Nephron (organoid): ENCODE measurements at regions not wholly inside any gene's neighbourhood (a gene's known extent, or its start where the extent isn't known, plus 50 kb on each side); places are given as distances from the start of the nearest gene placed in this dataset.

Source experiments
- H3K27ac Mint-ChIP-seq, 3 experiments: 2 replicates each; pipeline ENCODE4 v1.8.0; 2020; ENCODE audit warnings: mixed read lengths in 3 of 3, mild to moderate bottlenecking in 2 of 3, moderate library complexity in 1 of 3
- H3K27me3 Mint-ChIP-seq: 2 replicates; pipeline ENCODE4 v1.8.0; 2021; ENCODE audit warnings: low read depth, mild to moderate bottlenecking, moderate library complexity, mixed read lengths
- H3K36me3 Mint-ChIP-seq: 2 replicates; pipeline ENCODE4 v1.8.0; 2020; ENCODE audit warnings: low read depth, mixed read lengths
- H3K4me1 Mint-ChIP-seq: 2 replicates; pipeline ENCODE4 v1.8.0; 2020; ENCODE audit warnings: mixed read lengths
- H3K4me3 Mint-ChIP-seq, 3 experiments: 2 replicates each; pipeline ENCODE4 v1.8.0; 2020; ENCODE audit warnings: mild to moderate bottlenecking in 3 of 3, mixed read lengths in 3 of 3, moderate library complexity in 2 of 3
- H3K9me3 Mint-ChIP-seq: 2 replicates; pipeline ENCODE4 v1.8.0; 2020; ENCODE audit warnings: mixed read lengths
- TF ChIP-seq, protein P1 (sequence below), 3 experiments: fragments of 200-600 bp; sonication (generic); IDR thresholded peaks; one replicate each; pipeline ENCODE4 v1.5.0; 2021; ENCODE audit warnings: antibody characterized with exemption in 3 of 3; ENCODE audit not compliant: unreplicated experiment in 3 of 3

DNA sequence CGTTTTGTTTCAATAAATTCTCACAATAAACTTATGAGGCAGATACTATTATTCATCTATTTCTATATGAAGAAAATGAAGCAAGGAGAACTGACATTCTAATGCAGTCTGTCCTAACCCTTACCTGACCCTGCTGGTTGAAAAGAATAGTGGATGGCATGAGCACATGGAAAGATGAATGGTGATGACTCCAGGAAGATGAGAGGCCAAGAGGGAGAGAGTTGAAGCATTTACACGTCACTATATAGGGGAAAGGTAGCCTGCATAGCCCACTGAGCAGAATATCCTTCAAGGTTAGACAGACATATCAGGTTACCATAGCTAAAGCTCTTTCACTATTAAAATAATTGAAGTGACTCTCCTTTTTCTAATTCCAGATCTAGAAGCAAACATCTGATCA lies 163.9 kb upstream of the CDK1 start:
- Mint-ChIP-seq H3K27ac (no peak overlapping the region), H3K4me1 (no peaks in the 10 kb centered on the region), H3K36me3 (no peaks in the 10 kb centered on the region), H3K9me3 (no peaks in the 10 kb centered on the region), H3K4me3 (no peak overlapping the region), H3K27me3 (no peaks in the 10 kb centered on the region)
- TF ChIP-seq, protein P1, sequence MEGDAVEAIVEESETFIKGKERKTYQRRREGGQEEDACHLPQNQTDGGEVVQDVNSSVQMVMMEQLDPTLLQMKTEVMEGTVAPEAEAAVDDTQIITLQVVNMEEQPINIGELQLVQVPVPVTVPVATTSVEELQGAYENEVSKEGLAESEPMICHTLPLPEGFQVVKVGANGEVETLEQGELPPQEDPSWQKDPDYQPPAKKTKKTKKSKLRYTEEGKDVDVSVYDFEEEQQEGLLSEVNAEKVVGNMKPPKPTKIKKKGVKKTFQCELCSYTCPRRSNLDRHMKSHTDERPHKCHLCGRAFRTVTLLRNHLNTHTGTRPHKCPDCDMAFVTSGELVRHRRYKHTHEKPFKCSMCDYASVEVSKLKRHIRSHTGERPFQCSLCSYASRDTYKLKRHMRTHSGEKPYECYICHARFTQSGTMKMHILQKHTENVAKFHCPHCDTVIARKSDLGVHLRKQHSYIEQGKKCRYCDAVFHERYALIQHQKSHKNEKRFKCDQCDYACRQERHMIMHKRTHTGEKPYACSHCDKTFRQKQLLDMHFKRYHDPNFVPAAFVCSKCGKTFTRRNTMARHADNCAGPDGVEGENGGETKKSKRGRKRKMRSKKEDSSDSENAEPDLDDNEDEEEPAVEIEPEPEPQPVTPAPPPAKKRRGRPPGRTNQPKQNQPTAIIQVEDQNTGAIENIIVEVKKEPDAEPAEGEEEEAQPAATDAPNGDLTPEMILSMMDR (IDR thresholded peaks at IDR 0.05; ENCODE audit: unreplicated experiment in 3 of 3): no peak

DNA sequence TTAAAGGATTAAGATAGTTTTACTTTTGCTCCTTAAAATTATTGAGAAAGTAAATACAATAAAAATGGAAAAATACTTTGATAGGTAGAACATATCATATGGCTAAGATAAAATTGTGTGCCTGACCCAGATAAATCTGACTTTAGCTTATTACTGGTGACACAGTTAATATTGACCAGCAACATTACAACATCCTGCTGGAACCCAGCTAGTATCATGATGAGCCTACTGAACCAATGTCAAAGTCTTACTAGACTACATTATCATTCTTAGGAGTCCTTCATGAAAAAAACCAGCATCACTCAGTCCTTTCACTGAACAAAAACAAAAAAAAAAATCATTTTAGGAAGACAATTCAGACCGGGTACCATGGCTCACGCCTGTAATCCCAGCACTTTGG lies 164.8 kb upstream of the CDK1 start:
- H3K4me1 Mint-ChIP-seq: no peaks in the 10 kb centered on the region
- H3K27me3 Mint-ChIP-seq: no peaks in the 10 kb centered on the region
- no peak overlapping the region for H3K27ac Mint-ChIP-seq
- TF ChIP-seq, protein P1 (IDR thresholded peaks at IDR 0.05; ENCODE audit: unreplicated experiment in 3 of 3): no peak
- no peaks in the 10 kb centered on the region for H3K36me3 Mint-ChIP-seq
- H3K9me3 Mint-ChIP-seq: no peaks in the 10 kb centered on the region
- H3K4me3 Mint-ChIP-seq: no peak overlapping the region

- TF ChIP-seq, protein P1 (IDR thresholded peaks at IDR 0.05; ENCODE audit: unreplicated experiment in 3 of 3): no peak
- H3K27me3 Mint-ChIP-seq: peaks cover 3% of the 10 kb centered on the region
- H3K4me3 Mint-ChIP-seq: no peak overlapping the region
- H3K27ac Mint-ChIP-seq: no peak overlapping the region
- H3K36me3 Mint-ChIP-seq: no peaks in the 10 kb centered on the region
- H3K4me1 Mint-ChIP-seq: peaks cover 4% of the 10 kb centered on the region
- no peaks in the 10 kb centered on the region for H3K9me3 Mint-ChIP-seq
Measured at GRCh38 chr10:60611291-60611747, 167.0 kb upstream of the CDK1 start.

DNA sequence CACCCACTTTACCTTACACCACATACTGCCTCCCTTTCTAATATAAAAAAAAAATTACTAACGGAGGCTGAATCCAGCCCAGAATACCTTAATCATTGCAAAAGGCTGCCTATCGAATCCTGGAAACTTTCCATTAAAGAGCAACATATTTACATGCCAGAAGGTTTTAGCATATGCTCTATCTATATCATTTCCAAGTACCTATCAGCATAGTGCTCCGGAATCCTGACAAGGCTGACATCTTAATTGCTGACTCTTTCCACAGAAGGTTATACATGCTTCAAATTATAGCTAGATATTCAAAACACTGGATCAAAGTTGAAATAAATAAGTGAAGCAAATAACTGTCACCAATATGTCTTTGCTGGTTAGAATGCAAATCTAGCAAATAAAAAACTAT lies 170.9 kb upstream of the CDK1 start:
- TF ChIP-seq, protein P1 (IDR thresholded peaks at IDR 0.05; ENCODE audit: unreplicated experiment in 3 of 3): no peak
- Mint-ChIP-seq H3K9me3 (no peaks in the 10 kb centered on the region), H3K27ac (no peak overlapping the region), H3K36me3 (no peaks in the 10 kb centered on the region), H3K4me3 (no peak overlapping the region), H3K4me1 (peaks cover 4% of the 10 kb centered on the region), H3K27me3 (peaks cover 3% of the 10 kb centered on the region)

DNA sequence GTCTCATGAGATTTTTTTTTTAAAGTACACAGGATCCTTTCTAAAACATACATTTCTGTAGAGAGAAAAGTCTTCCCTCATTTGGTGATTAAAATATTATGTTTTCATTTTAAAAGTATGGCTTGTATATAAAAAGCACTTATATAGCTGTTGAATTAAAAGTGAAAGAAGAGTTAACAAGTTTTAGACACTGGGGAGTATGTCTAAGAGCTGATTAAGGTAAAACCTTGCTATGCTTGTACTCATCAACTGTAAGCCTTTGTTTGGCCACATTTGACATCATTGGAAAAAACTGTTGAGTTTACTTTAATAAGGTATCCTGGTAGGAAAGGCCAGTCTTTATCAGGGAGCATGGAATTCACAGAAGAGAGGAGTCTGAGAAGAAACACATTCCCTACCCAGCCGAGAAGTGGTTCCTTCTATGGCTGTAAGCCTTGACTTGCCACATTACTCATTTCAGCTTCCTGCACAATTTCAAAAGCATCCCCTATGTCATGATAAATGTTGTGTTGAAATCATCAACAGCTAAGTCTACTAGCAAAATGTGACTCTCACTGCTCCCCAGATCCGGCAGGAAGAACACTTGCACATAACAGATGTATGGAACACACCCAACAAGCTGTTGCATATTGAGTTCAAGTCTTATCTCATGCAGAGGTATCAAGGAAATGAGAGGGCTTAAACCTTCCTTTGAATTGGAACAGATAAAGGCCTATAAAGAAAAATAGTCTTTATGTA lies 171.8 kb upstream of the CDK1 start:
- Mint-ChIP-seq H3K4me1 (peaks cover 4% of the 10 kb centered on the region), H3K9me3 (no peaks in the 10 kb centered on the region), H3K27ac (no peak overlapping the region), H3K36me3 (no peaks in the 10 kb centered on the region), H3K4me3 (no peak overlapping the region), H3K27me3 (peaks cover 3% of the 10 kb centered on the region)
- TF ChIP-seq, protein P1 (IDR thresholded peaks at IDR 0.05; ENCODE audit: unreplicated experiment in 3 of 3): no peak

DNA sequence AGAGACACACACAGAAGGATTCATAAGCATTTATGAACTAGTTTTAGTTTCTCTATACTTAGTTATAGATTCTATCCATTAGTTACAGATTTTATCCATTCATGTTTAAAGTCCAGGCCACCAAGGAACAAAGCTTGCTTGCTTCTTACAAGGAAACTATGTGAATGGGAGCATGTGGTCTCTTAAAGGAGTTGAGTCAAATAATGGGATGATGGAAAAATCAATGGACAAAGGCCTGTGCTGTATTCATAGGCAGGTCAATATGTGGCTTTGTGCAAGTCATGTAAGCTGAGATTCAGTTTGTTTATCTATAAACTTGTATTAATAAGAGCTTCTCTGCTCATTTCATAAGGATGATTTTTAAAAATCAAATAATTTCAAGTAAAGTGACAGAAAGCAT lies 172.8 kb upstream of the CDK1 start:
- H3K27me3 Mint-ChIP-seq: peaks cover 3% of the 10 kb centered on the region
- H3K9me3 Mint-ChIP-seq: no peaks in the 10 kb centered on the region
- TF ChIP-seq, protein P1 (IDR thresholded peaks at IDR 0.05; ENCODE audit: unreplicated experiment in 3 of 3): no peak
- H3K4me3 Mint-ChIP-seq: no peak overlapping the region
- peaks cover 4% of the 10 kb centered on the region for H3K4me1 Mint-ChIP-seq
- no peak overlapping the region for H3K27ac Mint-ChIP-seq
- H3K36me3 Mint-ChIP-seq: no peaks in the 10 kb centered on the region
